Omental fat pad (tissue), 3 donors: ENCODE measurements at regions not wholly inside any gene's neighbourhood (a gene's known extent, or its start where the extent isn't known, plus 50 kb on each side); places are given as distances from the start of the nearest gene placed in this dataset.

ENCODE experiments used
- ATAC-seq: fragments of 150-250 bp; one replicate; pipeline ENCODE4 v1.9.1; 2016; ENCODE audit warnings: mild to moderate bottlenecking, moderate library complexity; ENCODE audit not compliant: low FRiP score
- DNase-seq: peaks from one replicate; pipeline ENCODE4 v3.0.0-alpha.2; 2019; ENCODE audit warnings: low spot score
- CTCF ChIP-seq, 3 donors: fragments of 450-650 bp; IDR thresholded peaks; one replicate each; pipeline ENCODE4 v1.5.1; 2016 to 2017; ENCODE audit warnings: antibody characterized with exemption in 3 of 3, mild to moderate bottlenecking in 3 of 3, moderate library complexity in 2 of 3

DNA sequence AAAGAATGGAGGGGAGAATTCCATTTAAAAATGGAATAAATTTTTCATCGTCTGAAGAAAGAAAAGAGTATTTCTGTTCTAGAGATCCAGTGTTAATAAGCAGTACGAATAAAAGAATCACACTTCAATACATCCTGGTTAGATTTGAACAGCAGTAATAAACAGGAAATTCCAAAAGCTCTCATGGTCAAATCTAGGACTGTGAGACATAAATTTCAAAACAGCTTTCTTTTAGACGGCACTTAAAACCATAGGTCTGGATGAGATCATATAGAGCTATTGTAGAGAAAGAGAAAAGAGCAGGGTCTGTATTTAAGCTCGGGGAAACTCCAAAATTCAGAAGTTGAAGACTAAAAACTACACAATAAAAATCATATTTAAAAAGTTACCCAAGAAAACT is 1006.9 kb upstream of the CTNND2 start:
- ATAC-seq (peak; percentile 49), DNase-seq (no peak)
- no peak for TF ChIP-seq CTCF (IDR thresholded peaks at IDR 0.05)

- no peak for TF ChIP-seq CTCF (IDR thresholded peaks at IDR 0.05)
- ATAC-seq (peak; percentile 88), DNase-seq (no peak)
Observed at GRCh38 chr5:12910641-12911040, 1006.4 kb upstream of the CTNND2 start.

GRCh38 chr5:12902611-12903010 is 998.4 kb upstream of the CTNND2 start:
- DNase-seq (no peak), ATAC-seq (no peak)
- TF ChIP-seq CTCF (IDR thresholded peaks at IDR 0.05): no peak

DNA sequence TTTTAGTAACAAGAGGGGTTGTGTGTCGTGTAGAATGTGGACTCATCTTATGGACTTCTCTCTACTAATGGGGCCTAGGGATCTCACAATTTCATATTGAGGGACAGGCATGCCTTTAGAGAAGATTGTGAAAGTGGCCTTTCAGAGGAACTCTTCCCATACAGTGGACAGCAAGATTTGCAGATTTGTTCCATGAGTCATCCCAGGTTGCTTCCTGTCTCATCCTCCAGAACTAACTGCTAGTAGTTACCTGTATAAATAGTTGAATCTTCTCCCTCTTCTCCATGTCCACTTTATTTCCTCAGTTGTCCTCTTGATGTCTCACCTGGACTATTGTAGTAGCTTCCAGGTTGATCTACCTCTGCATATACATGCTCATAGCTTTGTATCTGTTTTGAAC is 997.5 kb upstream of the CTNND2 start:
- DNase-seq (no peak), ATAC-seq (no peak)
- no peak for TF ChIP-seq CTCF (IDR thresholded peaks at IDR 0.05)

DNA sequence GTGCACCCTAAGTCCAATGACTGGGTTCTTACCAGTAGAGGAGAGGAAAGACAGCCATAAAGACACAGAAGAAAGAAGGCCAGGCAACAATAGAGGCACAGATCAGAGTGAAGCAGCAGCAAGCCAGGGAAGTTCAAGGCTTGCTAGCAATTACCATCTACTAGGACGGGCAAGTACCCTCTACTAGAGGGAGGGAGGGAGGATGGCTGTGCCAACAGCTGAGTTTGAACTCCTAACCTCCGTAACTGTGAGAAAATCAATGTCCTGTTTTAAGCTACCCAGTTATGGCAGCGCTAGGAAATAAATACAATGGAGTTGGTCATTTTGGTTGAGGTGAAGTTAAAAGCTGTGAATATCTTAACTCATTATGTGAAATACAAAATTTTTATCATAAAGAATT is 991.8 kb upstream of the CTNND2 start:
- TF ChIP-seq CTCF (IDR thresholded peaks at IDR 0.05): no peak
- no peak for DNase-seq
- ATAC-seq: no peak

DNA sequence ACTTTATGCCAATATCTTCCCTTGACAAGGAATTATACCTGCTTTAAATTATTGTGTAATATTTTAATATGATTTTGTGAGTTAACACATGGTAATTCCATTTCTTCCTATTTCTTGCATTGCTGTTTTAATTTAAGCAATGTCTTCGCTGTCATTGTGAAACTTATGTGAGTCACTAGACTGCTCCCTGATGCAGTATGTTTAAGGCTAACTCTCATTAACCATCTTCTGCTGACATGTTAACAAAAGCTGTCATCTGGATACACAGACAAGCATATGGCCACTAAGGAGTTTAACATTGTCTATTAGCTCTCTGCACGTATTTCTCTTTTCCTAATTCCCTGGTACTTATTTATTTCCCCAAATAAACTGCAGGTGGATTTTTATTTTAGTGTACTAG is 980.8 kb upstream of the CTNND2 start:
- TF ChIP-seq CTCF (IDR thresholded peaks at IDR 0.05): no peak
- ATAC-seq: no peak
- DNase-seq: no peak

- ATAC-seq: no peak
- no peak for DNase-seq
- no peak for TF ChIP-seq CTCF (IDR thresholded peaks at IDR 0.05)
Observed at GRCh38 chr5:12883395-12883794, 979.1 kb upstream of the CTNND2 start.
